HG02981 (cell line): ENCODE measurements at regions not wholly inside any gene's neighbourhood (a gene's known extent, or its start where the extent isn't known, plus 50 kb on each side); places are given as distances from the start of the nearest gene placed in this dataset.
A peak's percentile ranks its signal among the peaks of the same experiment; 100 is the strongest.

Experiments
- ATAC-seq: cut with Tn5 transposase; IDR thresholded peaks from one replicate; pipeline ENCODE4 v1.9.1; 2021; ENCODE audit warnings: mild to moderate bottlenecking, moderate library complexity; ENCODE audit not compliant: unreplicated experiment

- no peak for ATAC-seq
Observed at GRCh38 chr6:110033101-110033500, 55.0 kb downstream of the GPR6 start.

GRCh38 chr6:110033749-110034666 lies 55.9 kb downstream of the GPR6 start:
- ATAC-seq: no peak

DNA sequence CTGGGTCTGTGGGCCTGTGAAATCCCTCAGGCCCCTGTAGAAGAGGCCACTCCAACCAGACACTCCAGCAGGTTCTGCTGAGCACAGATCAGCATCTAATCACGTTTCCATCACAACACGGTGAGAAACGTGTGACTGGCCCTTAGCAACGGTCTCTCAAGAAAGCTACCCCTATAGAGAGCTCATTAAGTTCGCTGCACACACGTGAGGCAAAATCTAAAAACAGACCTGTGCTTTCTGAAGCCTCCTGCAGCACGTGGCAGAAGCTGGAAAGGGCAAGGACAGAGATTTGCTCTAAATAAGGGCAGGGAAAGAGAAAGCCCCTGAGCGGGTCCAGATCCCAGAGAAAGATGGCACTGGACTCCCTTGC lies 56.5 kb downstream of the GPR6 start:
- no peak for ATAC-seq

DNA sequence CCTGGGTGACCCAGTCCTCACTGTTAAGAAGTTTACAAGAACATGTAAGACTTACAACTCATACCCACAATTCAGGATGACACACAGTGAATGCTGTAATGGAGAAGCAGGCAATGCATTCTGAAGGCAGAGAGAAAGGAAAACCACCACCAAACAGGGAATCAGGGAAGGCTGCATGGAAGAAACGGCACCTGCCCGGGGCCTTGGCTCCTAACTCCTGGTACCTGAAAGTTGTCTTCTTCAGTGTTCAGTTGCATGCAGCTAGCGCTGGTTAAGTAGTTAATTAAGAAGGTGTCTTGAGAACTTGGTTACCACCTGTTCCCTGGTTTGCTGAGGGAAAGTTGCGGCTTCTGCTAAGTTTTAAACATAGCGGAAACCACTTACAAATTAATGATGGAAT lies 57.2 kb downstream of the GPR6 start:
- ATAC-seq: no peak

DNA sequence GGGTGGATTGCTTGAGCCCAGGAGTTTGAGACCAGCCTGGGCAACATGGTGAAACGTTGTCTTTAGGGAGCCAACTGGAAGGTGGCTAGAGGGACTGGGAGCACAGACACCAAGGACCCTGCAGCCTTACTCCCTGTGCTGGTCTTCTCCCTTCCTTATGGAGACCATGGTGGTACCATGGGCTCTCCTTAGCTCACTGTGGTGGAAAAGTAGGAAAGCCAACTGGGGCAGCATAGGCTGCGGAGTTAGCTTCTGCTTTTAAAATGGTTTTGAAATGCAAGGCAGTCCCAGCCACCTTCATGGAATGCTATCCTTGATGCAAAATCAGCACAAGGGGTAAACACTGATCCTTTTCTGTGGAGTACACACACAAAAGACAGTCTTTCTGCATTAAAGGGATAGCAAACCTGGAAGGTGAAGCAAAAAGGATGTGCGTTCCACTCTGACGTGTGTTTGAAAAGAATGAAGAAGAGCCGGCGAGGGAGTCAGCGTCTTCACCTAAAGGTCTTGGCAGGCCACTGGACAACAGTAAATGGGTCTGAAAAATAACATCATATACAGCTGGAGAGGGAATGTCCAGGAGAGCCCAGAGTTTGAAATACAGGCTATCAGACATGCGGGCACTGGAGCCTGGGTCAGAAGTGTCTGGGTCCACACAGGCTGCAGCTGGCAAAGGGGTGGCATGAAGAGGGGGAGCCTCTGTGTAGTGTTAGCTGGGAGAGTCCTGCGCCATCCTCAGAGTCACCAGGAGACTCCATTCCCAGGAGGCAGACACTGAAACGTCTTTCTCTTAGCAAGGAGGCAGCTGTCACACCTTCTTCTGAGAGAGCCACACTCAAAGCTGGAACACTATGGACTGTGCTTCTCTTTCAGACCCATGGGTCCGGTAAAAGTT lies 58.5 kb downstream of the GPR6 start:
- no peak for ATAC-seq

GRCh38 chr6:110037726-110038295 lies 59.7 kb downstream of the GPR6 start:
- no peak for ATAC-seq

DNA sequence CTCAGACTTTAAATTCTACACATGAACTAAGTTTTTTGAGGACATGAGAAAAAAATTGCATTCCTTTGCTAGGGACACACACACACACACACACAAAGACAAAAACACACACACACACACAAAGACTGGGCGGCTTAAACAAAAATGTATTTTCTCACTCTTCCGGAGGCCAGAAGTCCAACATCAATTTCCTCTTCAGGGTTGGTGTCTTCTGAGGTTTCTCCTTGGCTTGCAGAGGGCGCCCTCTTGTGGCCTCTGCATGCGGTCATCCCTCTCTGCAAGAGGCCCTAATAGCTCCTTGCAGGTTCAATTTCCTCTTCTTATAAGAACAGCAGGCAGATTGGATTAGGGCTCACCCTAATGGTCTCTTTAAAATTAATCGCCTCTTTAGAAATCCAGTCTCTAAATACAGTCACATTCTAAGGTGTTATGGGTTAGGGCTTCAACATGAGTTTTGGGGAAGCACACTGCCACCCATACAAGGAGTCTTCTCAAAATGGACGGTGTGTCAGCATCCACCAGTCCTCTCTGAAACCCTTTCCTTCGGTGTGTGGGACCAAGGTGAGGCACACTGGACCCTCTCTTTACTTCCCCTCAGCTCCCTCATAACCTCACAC lies 61.4 kb downstream of the GPR6 start:
- ATAC-seq: peak; percentile 72

GRCh38 chr6:110039981-110040383 lies 61.9 kb downstream of the GPR6 start:
- ATAC-seq: peak; percentile 52

GRCh38 chr6:110040716-110041115 lies 62.6 kb downstream of the GPR6 start:
- no peak for ATAC-seq

DNA sequence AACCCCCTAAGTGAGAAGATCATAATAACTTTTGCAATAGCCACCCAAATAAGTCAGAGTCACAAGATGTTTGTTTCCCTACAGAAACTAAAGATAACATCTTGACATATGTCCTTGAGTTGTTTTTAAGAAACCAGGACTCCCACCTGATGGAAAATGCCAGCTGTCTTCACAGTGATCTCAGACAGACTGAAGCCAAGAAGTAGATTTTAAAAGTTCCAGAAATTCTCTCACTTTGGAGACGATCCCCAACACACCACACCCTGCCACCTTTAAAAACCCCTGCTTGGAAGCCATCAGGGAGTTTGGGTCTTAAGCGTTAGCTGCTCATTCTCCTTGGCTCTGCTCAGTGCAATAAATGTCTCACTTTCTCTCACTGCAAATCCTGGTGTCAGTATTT lies 63.0 kb downstream of the GPR6 start:
- no peak for ATAC-seq

- ATAC-seq: no peak
Observed at GRCh38 chr6:110041830-110042229, 63.7 kb downstream of the GPR6 start.

GRCh38 chr6:110042670-110043296 lies 64.7 kb downstream of the GPR6 start:
- ATAC-seq: no peak

DNA sequence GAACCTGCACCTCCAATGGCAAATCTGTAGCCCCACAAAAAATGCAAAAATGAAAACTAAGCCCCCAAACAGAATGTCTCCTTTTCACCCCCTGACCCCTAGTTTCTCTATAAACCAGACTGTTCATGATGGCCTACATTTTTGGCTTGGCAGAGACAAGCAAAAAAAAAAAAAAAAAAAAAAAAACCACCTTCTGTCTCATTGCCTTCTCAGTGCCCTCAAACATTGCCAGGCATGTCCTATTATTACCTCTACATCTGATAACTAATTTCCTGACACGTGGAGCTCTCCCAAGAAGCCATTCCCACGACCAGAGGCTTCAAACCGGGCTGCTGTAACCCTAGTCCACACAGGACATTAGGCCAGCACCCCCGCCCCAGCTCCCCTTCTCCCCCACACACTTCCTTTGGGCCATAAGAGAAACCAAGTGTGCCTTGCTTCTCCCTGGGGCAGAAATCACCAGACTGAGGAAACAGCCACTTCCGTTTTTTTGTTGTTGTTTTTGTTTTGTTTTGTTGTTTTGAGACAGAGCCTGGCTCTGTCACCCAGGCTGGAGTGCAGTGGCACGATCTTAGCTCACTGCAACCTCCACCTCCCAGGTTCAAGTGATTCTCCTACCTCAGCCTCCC lies 65.4 kb downstream of the GPR6 start:
- ATAC-seq: no peak

GRCh38 chr6:110044096-110044495 lies 66.0 kb downstream of the GPR6 start:
- ATAC-seq: no peak

- ATAC-seq: no peak
Observed at GRCh38 chr6:110044622-110045021, 66.5 kb downstream of the GPR6 start.

GRCh38 chr6:110048221-110048875 lies 70.2 kb downstream of the GPR6 start:
- ATAC-seq: no peak

GRCh38 chr6:110049696-110050439 lies 71.8 kb downstream of the GPR6 start:
- ATAC-seq: no peak
